ENCODE measurements at regions not wholly inside any gene's neighbourhood (a gene's known extent, or its start where the extent isn't known, plus 50 kb on each side); places are given as distances from the start of the nearest gene placed in this dataset.

GRCh38 chr12:114140576-114140975 lies 174.5 kb upstream of the RBM19 start:
- TF ChIP-seq CTCF (IDR thresholded peaks at IDR 0.05; ENCODE audit: poor library complexity), result no peak
- TF ChIP-seq EZH2 (IDR thresholded peaks at IDR 0.05; ENCODE audit: borderline replicate concordance), result no peak
- TF ChIP-seq EZH2phosphoT487 (IDR thresholded peaks at IDR 0.05; ENCODE audit: low read depth, severe bottlenecking, unreplicated experiment), result no peak

Measured in hepatocyte (in vitro differentiated cells).